Esophagus muscularis mucosa (tissue), 4 donors: ENCODE measurements at regions not wholly inside any gene's neighbourhood (a gene's known extent, or its start where the extent isn't known, plus 50 kb on each side); places are given as distances from the start of the nearest gene placed in this dataset.

Source experiments
- DNase-seq: peaks from one replicate; pipeline ENCODE4 v3.0.0-alpha.2; 2017; ENCODE audit errors: extremely low spot score
- H3K27ac ChIP-seq, 4 donors: fragments of 200-600 bp; sonication (generic); replicated peaks in 1 of 4; 1 replicate in 3 of 4; 2 replicates in 1 of 4; pipeline ENCODE4 v1.5.1; 2016 to 2019; ENCODE audit warnings: mild to moderate bottlenecking in 1 of 4
- H3K27me3 ChIP-seq, 4 donors: fragments of 200-600 bp; sonication (generic); one replicate each; pipeline versions ENCODE4 v1.5.1 to v1.6.0; 2016 to 2019
- H3K36me3 ChIP-seq, 4 donors: fragments of 200-600 bp; sonication (generic); one replicate each; pipeline ENCODE4 v1.5.1; 2016 to 2019
- H3K4me1 ChIP-seq, 4 donors: fragments of 200-600 bp; sonication (generic); one replicate each; pipeline ENCODE4 v1.5.1; 2016 to 2019
- H3K4me3 ChIP-seq, 4 donors: fragments of 200-600 bp; sonication (generic); 1 replicate in 2 of 4; 2 replicates in 2 of 4; pipeline ENCODE4 v1.5.1; 2016 to 2019; ENCODE audit warnings: mild to moderate bottlenecking in 4 of 4, moderate library complexity in 1 of 4
- H3K9me3 ChIP-seq, 4 donors: fragments of 200-600 bp; sonication (generic); 1 replicate in 3 of 4; 2 replicates in 1 of 4; pipeline ENCODE4 v1.5.1; 2016 to 2019
- CTCF ChIP-seq, 3 experiments: fragments of 200-600 bp in 2 of 3; fragments of 450-650 bp in 1 of 3; sonication (generic) in 2 of 3; IDR thresholded peaks; one replicate each; pipeline ENCODE4 v1.5.1; 2017 to 2019; ENCODE audit warnings: antibody characterized with exemption in 3 of 3, mild to moderate bottlenecking in 2 of 3, moderate library complexity in 1 of 3
- EP300 ChIP-seq: sonication (generic); formaldehyde crosslinking; IDR thresholded peaks from one replicate; pipeline ENCODE4 v1.6.1; 2017; ENCODE audit warnings: antibody characterized with exemption
- POLR2A ChIP-seq: fragments of 450-650 bp; IDR thresholded peaks from one replicate; pipeline ENCODE4 v1.6.1; 2017; ENCODE audit warnings: antibody characterized with exemption, moderate library complexity, mild to moderate bottlenecking, low read depth
- POLR2AphosphoS5 ChIP-seq, 2 donors: sonication (generic); formaldehyde crosslinking; IDR thresholded peaks; one replicate each; pipeline ENCODE4 v1.6.1; 2017; ENCODE audit warnings: antibody characterized with exemption in 2 of 2
- WGBS: methylation state at CpG from one replicate; pipeline ENCODE4 v1.1.5; 2018; 5-methylcytosine and 5-hydroxymethylcytosine counted together
- intact Hi-C: fragments of 100-400 bp; cut with DNase I; formaldehyde crosslinking; loops from one replicate; pipeline ENCODE4 v1.15.1; 2023

- TF ChIP-seq POLR2A: no peak
- TF ChIP-seq EP300: no peak
- no peak for TF ChIP-seq POLR2AphosphoS5 (IDR thresholded peaks at IDR 0.05)
- TF ChIP-seq CTCF (IDR thresholded peaks at IDR 0.05): no peak
- WGBS: 41% methylated on average over 3 of the region's 3 CpGs
- DNase-seq: no peak
- Histone ChIP-seq H3K4me3 (no peak overlapping the region), H3K36me3 (no peaks in the 10 kb centered on the region), H3K27ac (no peak overlapping the region), H3K4me1 (peaks cover 0 to 8% (median 3%) of the 10 kb centered on the region in 4 donors), H3K27me3 (no peaks in the 10 kb centered on the region), H3K9me3 (no peaks in the 10 kb centered on the region)
- intact Hi-C loops: no loop called here
These were observed 112.8 kb downstream of the SAMD5 start for GRCh38 chr6:147621263-147621662.

- WGBS: 77% methylated on average over 2 of the region's 2 CpGs
- Histone ChIP-seq H3K9me3 (no peaks in the 10 kb centered on the region), H3K4me3 (no peak overlapping the region), H3K27me3 (no peaks in the 10 kb centered on the region), H3K4me1 (peaks cover 0 to 8% (median 3%) of the 10 kb centered on the region in 4 donors), H3K36me3 (no peaks in the 10 kb centered on the region), H3K27ac (no peak overlapping the region)
- no peak for DNase-seq
- TF ChIP-seq POLR2A (no peak), POLR2AphosphoS5 (IDR thresholded peaks at IDR 0.05) (no peak), CTCF (IDR thresholded peaks at IDR 0.05) (no peak), EP300 (no peak)
- intact Hi-C loops: no loop called here
These were observed 113.5 kb downstream of the SAMD5 start for GRCh38 chr6:147621961-147622360.

- no peak for DNase-seq
- no peak for TF ChIP-seq CTCF (IDR thresholded peaks at IDR 0.05)
- no peak for TF ChIP-seq POLR2AphosphoS5 (IDR thresholded peaks at IDR 0.05)
- no peak for TF ChIP-seq POLR2A
- Histone ChIP-seq H3K27ac (no peak overlapping the region), H3K36me3 (no peaks in the 10 kb centered on the region), H3K27me3 (no peaks in the 10 kb centered on the region), H3K4me1 (peaks cover 0 to 8% (median 3%) of the 10 kb centered on the region in 4 donors), H3K9me3 (no peaks in the 10 kb centered on the region), H3K4me3 (no peak overlapping the region)
- WGBS: 84% methylated on average over 7 of the region's 7 CpGs
- intact Hi-C loops: no loop called here
These were observed 116.5 kb downstream of the SAMD5 start for GRCh38 chr6:147624946-147625515.

- Histone ChIP-seq H3K27me3 (no peaks in the 10 kb centered on the region), H3K36me3 (no peaks in the 10 kb centered on the region), H3K4me1 (peaks cover 0 to 8% (median 3%) of the 10 kb centered on the region in 4 donors), H3K9me3 (no peaks in the 10 kb centered on the region), H3K27ac (no peak overlapping the region), H3K4me3 (no peak overlapping the region)
- TF ChIP-seq POLR2AphosphoS5 (IDR thresholded peaks at IDR 0.05) (no peak), POLR2A (no peak), EP300 (no peak), CTCF (IDR thresholded peaks at IDR 0.05) (no peak)
- intact Hi-C loops: no loop called here
- WGBS: 86% methylated on average over 2 of the region's 2 CpGs
- no peak for DNase-seq
These were observed 117.5 kb downstream of the SAMD5 start for GRCh38 chr6:147625946-147626345.

- 73% methylated on average over 4 of the region's 4 CpGs for WGBS
These were observed 118.9 kb downstream of the SAMD5 start for GRCh38 chr6:147627411-147627810.

More at GRCh38 chr6:147627411-147627810, 118.9 kb downstream of the SAMD5 start:
- no peak overlapping the region for H3K4me3 ChIP-seq
- no peaks in the 10 kb centered on the region for H3K36me3 ChIP-seq
- intact Hi-C loops: no loop called here
- DNase-seq: no peak
- no peaks in the 10 kb centered on the region for H3K4me1 ChIP-seq
- H3K9me3 ChIP-seq: no peaks in the 10 kb centered on the region
- no peak overlapping the region for H3K27ac ChIP-seq
- TF ChIP-seq EP300 (no peak), CTCF (IDR thresholded peaks at IDR 0.05) (no peak), POLR2AphosphoS5 (IDR thresholded peaks at IDR 0.05) (no peak), POLR2A (no peak)
- H3K27me3 ChIP-seq: no peaks in the 10 kb centered on the region
